ENCODE measurements at regions not wholly inside any gene's neighbourhood (a gene's known extent, or its start where the extent isn't known, plus 50 kb on each side); places are given as distances from the start of the nearest gene placed in this dataset.

GRCh38 chr4:159018062-159018629 is 84.7 kb upstream of the RAPGEF2 start:
- Histone ChIP-seq H3K36me3 (ENCODE audit: control insufficient read depth in 2 of 2, insufficient read depth in 2 of 2, low read length in 1 of 2) (no peaks in the 10 kb centered on the region), H3K27ac (ENCODE audit: control insufficient read depth, insufficient read depth) (no peak overlapping the region), H4K20me1 (ENCODE audit: control insufficient read depth, insufficient read depth) (no peaks in the 10 kb centered on the region), H2AFZ (ENCODE audit: control insufficient read depth, low read depth, low read length) (no peak overlapping the region; the same call in 1 of the 2 replicates), H3K27me3 (replicated peaks in 1 of 2; ENCODE audit: control insufficient read depth in 2 of 2, insufficient read depth in 2 of 2, low read length in 1 of 2) (no peaks in the 10 kb centered on the region; a peak in 1 of 4 replicates), H3K4me1 (ENCODE audit: control insufficient read depth, insufficient read depth, low read length) (peaks cover 24% of the 10 kb centered on the region), H3K9me3 (replicated peaks; ENCODE audit: control insufficient read depth, insufficient read depth, low read length) (no peaks in the 10 kb centered on the region), H3K79me2 (ENCODE audit: control insufficient read depth, insufficient read depth, low read length) (no peaks in the 10 kb centered on the region), H3K9ac (ENCODE audit: control insufficient read depth, insufficient read depth, low read length) (no peak overlapping the region), H3K4me2 (ENCODE audit: control insufficient read depth, insufficient read depth) (peak overlapping the region; percentile 43), H3K4me3 (no peak overlapping the region)
- WGBS (ENCODE audit: insufficient coverage, insufficient replicate concordance, low lambda C conversion rate, missing lambda C conversion rate): 8% methylated on average over 4 of the region's 4 CpGs
- RAD21 ChIA-PET (ENCODE audit: unreplicated experiment): interaction anchor here (0.7 to 4.1 kb wide), 24 partner anchors 9 to 346 kb away, joined by 3 to 80 read pairs (median 6); no protein-coding TSS in a partner anchor
- FAIRE-seq (peak; percentile 66), DNase-seq (ENCODE audit: low read depth, low spot score) (peak; percentile 76), ATAC-seq (peak; percentile 92)
- in situ Hi-C loops (cut with MboI) (no loop called here), intact Hi-C loops (cut with micrococcal nuclease; ENCODE audit: unreplicated experiment) (loop anchor here (1.0 to 5.0 kb wide), 4 partner anchors 33 to 157 kb away; no protein-coding TSS in a partner anchor)
- SMC1A ChIA-PET (ENCODE audit: uncharacterized antibody, unreplicated experiment): interaction anchor here (0.9 to 5.3 kb wide), 27 partner anchors 10 to 248 kb away, joined by 3 to 76 read pairs (median 10); a partner anchor contains a TSS
- POLR2A ChIA-PET: interaction anchor here (0.6 to 2.4 kb wide), 5 partner anchors 9 to 330 kb away, joined by 3 to 7 read pairs (median 4); no protein-coding TSS in a partner anchor
- CTCF ChIA-PET: interaction anchor here (0.6 to 5.1 kb wide), 19 partner anchors 9 to 188 kb away, joined by 3 to 68 read pairs (median 5); no protein-coding TSS in a partner anchor
- no TSS peak for BruUV-seq (replicated peaks)
- TF ChIP-seq ZNF207 (IDR thresholded peaks at IDR 0.05; ENCODE audit: borderline replicate concordance) (no peak), NR2C1 (IDR thresholded peaks at IDR 0.05) (no peak), IRF4 (IDR thresholded peaks at IDR 0.05; ENCODE audit: low read depth, low read length) (peak; percentile 98), HDAC2 (IDR thresholded peaks at IDR 0.05) (no peak), MTA2 (IDR thresholded peaks at IDR 0.05; ENCODE audit: low read depth) (peak; percentile 91), CREB1 (IDR thresholded peaks at IDR 0.05; ENCODE audit: low read depth) (peak; percentile 42; the same call in 1 of the 2 replicates), PRDM15 (CRISPR knock-in tag; IDR thresholded peaks at IDR 0.05) (no peak), PKNOX1 (IDR thresholded peaks at IDR 0.05) (peak; percentile 53; the same call in 1 of the 2 replicates), CREM (IDR thresholded peaks at IDR 0.05; ENCODE audit: low read depth) (no peak; the same call in 1 of the 2 replicates), NFIC (IDR thresholded peaks at IDR 0.05; ENCODE audit: low read depth, low read length) (peak; percentile 72), MEF2A (IDR thresholded peaks at IDR 0.05; ENCODE audit: insufficient read depth, low read depth, low read length) (peak; percentile 68; the same call in 1 of the 2 replicates), BHLHE40 (IDR thresholded peaks at IDR 0.05; ENCODE audit: borderline replicate concordance in 1 of 2, low read depth in 2 of 2, low read length in 1 of 2) (peak; percentile 89 to 92), POLR2AphosphoS2 (IDR thresholded peaks at IDR 0.05; ENCODE audit: low read depth, low read length) (no peak), ATF7 (IDR thresholded peaks at IDR 0.05; ENCODE audit: low read depth) (peak; percentile 81), SKIL (IDR thresholded peaks at IDR 0.05; ENCODE audit: low read depth, poor library complexity, severe bottlenecking) (peak; percentile 78), DPF2 (IDR thresholded peaks at IDR 0.05) (peak; percentile 98), CBFB (IDR thresholded peaks at IDR 0.05; ENCODE audit: low read depth) (no peak), CBX5 (IDR thresholded peaks at IDR 0.05; ENCODE audit: low read depth) (peak; percentile 56; the same call in 1 of the 2 replicates)
